NCI-H1105 treated with DMSO at 0.1 percent for 48 hours (cell line): ENCODE measurements at regions not wholly inside any gene's neighbourhood (a gene's known extent, or its start where the extent isn't known, plus 50 kb on each side); places are given as distances from the start of the nearest gene placed in this dataset.
"Not testable (repeated sequence)": the region's sequence is repeated elsewhere in the genome, so short reads cannot be mapped to it uniquely, and the experiment has no call there.

Experiments
- DNase-seq: peaks from one replicate; lab custom pipeline; 2025; lab: John Stamatoyannopoulos, UW

GRCh38 chr15:30688684-30689083 lies 62.8 kb downstream of the ARHGAP11B start:
- not testable (repeated sequence) for DNase-seq

GRCh38 chr15:30690153-30690552 lies 64.2 kb downstream of the ARHGAP11B start:
- DNase-seq: not testable (repeated sequence)

DNA sequence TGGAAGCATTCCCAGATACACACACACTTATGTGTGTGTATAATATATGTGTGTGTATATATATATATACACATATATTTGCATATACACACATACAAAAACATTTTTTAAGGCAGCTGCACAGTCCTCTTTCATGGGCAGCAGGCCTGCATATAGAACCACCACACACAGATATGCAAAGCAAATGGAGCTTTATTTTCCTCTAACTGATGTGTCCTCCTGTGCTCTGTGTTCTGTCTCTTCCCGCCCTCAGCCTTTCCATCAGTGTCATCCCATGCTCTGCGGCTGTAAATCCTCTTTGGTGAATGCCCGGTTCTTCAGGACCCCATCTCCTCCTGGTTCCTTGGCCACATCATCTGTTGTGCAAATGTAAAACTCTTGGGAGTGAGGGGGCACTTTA lies 69.9 kb downstream of the ARHGAP11B start:
- DNase-seq: not testable (repeated sequence)

- not testable (repeated sequence) for DNase-seq
Measured at GRCh38 chr15:30696439-30697314, 70.7 kb downstream of the ARHGAP11B start.

DNA sequence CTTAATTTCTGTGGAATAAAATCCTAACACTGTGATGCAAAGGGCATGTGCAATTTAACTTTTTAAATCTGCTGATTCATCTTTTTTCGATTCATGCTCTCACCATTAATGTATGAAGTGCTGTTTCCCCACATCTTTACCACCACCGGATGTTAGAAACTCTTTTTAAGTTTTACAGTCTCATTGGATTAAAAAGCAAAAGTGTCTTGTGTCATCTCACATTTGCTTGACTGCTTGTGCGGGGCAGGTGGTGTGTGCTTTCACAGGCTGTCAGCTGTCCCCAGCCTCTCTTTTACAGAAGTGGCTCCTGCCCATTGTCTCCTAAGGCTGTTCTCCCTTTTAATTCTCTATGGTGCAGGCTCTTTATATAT lies 71.4 kb downstream of the ARHGAP11B start:
- DNase-seq: not testable (repeated sequence)

- not testable (repeated sequence) for DNase-seq
Measured at GRCh38 chr15:30700006-30700597, 74.2 kb downstream of the ARHGAP11B start.

DNA sequence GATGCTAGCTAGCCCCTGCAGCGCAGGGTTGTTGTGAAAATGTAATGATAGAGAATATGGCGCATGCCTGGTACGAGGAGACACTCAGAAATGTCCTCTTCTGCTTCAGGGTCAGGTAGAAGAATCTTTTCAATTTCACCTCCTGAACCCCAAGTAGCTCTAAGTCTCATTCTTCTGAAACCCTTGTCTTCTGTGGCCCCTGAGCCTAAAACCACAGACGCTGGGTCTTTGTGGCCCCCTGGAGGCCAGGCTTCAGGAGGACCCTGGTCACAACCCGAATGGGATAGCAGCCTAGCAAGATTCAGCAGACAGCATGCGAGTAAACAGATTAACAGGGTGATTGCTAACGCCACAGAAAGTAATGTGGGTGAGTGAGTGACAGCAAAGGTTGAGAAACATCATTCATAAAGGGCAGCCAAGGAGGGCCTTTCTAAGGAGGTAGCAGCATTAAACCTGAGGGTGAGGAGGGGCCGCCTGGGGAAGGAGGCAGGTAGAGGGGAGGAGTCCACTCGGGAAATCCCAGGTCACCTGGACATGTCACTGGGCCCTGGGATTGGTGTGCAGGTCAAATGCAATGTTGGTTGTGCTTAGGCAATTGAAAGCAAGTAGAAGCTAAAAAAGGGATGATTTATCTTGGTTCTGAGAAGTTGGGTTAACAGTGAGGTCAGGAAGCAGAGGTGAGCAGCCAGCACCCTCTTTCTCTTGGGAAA lies 82.2 kb downstream of the ARHGAP11B start:
- not testable (repeated sequence) for DNase-seq

- not testable (repeated sequence) for DNase-seq
Measured at GRCh38 chr15:30708809-30709208, 82.9 kb downstream of the ARHGAP11B start.

- not testable (repeated sequence) for DNase-seq
Measured at GRCh38 chr15:30718038-30718643, 92.2 kb downstream of the ARHGAP11B start.

GRCh38 chr15:30719363-30719762 lies 93.4 kb downstream of the ARHGAP11B start:
- DNase-seq: not testable (repeated sequence)

DNA sequence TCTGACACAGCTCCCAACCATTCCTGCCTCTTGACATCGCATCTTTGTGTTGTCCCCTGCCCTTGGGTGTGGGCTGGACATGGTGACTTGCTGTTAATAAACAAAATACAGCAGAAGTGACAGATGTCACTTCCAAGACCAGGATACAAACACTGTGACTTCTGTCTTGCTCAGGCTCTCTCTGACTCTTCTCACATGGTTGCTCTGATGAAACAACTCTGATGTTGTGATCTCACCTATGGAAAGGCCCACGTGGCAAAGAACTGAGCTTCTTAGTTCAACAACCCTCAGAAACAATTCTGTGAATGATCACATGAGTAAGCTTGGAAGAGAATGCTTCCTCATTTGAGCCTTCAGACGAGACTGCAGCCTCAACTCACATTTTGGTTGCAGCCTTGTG lies 94.9 kb downstream of the ARHGAP11B start:
- not testable (repeated sequence) for DNase-seq

DNA sequence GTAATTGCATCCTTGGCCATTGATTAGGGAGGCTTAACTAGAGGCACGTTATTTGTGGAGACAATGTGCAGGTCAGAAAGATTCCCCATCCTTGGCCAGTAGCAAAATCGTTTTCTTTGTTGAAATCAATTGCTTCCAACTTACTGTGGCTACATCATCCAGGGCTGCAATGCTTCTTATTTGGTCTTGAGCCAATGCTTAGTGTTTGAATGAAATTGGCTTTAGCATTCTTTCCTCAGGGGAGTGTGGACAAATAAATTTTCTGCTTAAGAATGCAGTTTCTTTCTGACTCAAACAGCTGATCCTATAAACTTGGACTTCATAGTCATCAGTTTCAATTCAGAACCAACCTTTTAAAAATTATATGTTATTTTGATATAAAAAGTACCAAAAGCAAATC lies 95.6 kb downstream of the ARHGAP11B start:
- not testable (repeated sequence) for DNase-seq

GRCh38 chr15:30723540-30724175 lies 97.7 kb downstream of the ARHGAP11B start:
- not testable (repeated sequence) for DNase-seq

- not testable (repeated sequence) for DNase-seq
Measured at GRCh38 chr15:30729880-30730590, 104.1 kb downstream of the ARHGAP11B start.

- DNase-seq: not testable (repeated sequence)
Measured at GRCh38 chr15:30730633-30731032, 104.7 kb downstream of the ARHGAP11B start.

DNA sequence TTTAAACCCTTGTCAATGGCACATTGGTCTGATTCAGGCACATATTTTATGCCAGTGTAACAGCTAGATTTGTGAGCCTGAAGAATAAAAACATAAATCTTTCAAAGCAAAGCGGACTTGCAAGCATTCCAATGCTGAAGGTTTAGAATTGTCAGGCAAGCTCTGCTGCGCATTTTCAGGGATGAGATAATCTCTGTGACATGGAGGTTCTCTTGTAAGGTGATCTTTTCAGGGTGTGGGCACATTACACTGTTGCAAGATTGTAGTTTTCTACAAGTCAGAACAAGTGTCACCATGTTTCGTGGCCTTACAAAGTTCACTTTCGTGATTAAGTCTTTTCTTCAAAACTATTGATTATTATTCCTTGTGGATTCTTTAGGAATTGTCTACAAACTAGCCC lies 106.2 kb downstream of the ARHGAP11B start:
- not testable (repeated sequence) for DNase-seq

DNA sequence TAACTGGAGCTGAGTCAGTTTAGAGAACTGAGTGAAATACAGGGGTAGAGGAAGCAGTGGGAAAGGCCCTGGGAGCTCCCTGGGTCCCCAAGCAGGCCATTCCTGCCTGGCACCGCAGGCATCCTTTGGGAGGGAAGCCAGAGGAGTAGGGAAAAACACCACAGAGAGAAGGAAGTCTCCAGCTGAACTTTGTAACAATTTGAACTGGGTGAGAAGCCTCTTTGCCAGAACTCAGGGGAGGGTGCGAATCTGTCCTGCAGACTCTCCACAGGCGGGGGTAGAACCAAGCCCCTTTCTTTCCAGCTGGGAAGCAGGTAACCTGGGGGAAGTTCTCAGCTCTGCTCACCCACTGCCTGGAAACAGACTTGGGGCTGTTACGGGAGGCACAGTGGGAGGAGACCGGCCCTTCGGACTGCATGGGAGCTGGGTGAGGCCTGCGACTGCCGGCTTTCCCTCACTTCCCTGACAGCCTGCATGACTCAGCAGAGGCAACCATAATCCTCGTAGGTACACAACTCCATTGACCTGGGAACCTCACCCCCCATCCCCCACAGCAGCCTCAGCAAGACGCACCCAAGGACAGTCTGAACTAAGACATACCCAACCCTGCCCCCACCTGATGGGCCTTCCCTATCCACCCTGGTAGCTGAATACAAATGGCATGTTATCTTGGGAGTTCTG lies 110.1 kb downstream of the ARHGAP11B start:
- DNase-seq: not testable (repeated sequence)

DNA sequence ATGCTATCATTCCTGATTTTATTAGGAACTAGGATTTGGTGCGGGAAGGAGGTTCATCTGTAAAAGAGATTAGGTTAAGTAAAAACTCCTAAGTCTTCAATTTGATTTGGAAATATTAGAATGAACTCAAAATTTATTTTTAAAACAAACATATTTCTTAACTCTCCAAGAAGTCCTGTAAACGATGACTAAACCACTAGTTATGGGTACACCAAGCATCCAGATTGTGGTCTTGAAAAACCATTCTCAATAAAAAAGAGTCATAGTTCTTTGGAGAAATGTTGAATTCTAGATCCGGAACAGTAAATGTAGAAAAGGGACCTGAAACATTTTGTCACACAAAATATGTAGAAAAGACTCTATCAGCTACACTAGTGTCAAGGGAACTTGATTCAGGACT lies 116.9 kb downstream of the ARHGAP11B start:
- DNase-seq: not testable (repeated sequence)

GRCh38 chr15:30749048-30749447 lies 123.1 kb downstream of the ARHGAP11B start:
- DNase-seq: not testable (repeated sequence)

DNA sequence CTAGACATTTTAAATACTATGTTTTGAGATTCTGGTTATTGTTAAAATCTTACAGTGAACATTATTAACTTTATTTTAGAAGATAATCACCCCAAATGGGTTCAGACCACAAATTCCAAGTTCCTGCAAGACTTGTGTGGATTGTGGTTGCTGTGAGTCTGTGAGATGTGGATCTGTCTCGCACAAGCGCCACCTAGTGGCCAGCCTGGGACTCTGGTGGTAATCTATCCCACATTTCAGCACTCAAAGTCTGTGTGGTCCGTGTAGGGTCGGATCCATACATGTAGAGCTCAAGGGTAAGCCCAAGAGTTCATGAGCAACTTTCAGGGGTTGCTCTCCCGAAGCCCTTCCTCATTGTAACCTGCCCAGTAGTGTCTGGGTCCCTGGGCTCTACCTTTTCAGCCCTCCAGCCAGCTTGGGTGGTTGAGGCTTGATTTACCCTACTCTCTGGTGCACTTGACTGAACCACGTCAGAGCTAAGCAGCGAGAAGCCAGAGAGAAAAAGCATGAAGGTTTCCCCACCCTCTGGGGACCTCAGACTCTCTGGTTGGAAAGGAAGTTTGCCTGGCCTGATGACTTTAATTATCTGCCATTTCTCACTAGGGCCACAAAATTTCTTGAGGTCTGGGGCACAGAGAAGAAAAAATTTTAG lies 129.2 kb downstream of the ARHGAP11B start:
- DNase-seq: not testable (repeated sequence)
